HG03432 (cell line): ENCODE measurements at regions not wholly inside any gene's neighbourhood (a gene's known extent, or its start where the extent isn't known, plus 50 kb on each side); places are given as distances from the start of the nearest gene placed in this dataset.

Experiments used
- ATAC-seq: cut with Tn5 transposase; IDR thresholded peaks from one replicate; pipeline ENCODE4 v1.9.1; 2021; ENCODE audit warnings: mild to moderate bottlenecking, moderate library complexity; ENCODE audit not compliant: unreplicated experiment

DNA sequence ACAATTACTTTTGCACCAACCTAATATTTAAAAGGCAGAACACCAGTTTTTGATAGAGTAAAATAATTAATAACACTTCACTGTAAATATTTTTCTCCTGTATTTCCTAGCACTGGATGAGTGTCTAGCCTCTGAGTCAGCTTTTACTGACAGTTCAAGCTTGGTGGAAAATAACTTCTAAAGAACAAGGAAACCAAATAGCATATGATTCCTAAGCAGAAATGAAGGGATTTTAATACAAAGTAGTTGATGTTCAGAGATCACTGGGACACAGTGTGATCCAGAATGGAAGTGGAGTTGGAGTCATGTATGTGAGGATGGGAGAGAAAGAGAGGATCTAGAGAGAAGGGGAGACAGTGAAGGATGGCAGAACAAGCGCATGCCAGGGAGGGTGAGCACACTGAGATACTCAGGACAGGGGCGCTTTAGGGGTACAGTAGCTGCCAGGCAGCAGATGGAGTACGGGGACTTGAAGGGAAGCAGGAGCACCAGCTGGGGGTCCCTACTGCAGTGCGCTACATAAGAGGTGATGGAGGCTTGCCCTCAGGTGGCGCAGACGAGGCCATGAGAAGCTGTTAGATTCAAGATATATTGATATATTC lies 117.9 kb upstream of the KLF6 start:
- ATAC-seq = peak; percentile 30

DNA sequence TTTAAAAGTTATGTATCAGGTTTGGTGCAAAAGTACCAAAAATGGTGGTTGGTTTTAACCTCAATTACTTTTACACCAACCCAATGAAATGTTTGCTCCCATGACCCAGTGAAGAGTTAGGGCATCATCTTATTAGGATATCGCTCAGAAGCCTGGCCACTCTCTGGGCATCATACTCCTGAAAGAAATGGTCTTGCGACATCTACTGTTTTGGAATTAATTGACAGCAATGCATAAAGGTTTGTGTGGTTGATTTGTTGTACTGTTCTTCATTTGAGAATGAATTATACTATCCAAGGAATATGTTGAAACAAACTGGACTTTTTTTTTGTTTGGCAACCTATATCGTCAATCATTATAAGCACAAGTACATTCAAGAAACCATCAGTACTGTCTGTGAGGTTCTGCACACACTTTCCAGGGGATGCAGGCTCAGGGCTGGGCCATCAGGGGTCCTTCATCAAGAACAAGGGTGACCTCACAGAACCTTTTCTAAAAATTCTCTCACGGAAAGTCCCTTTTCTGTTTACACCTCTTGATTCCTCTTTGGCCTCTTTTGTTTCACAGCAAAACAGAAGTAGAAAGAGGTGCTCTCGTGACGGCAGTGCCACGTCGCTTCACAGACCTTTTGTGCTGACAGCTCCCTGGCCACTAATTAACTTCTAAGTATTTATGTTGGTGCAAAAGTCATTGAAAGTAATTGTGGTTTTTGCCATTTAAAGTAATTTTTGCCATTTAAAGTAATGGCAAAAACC lies 117.2 kb upstream of the KLF6 start:
- peak; percentile 96 for ATAC-seq

DNA sequence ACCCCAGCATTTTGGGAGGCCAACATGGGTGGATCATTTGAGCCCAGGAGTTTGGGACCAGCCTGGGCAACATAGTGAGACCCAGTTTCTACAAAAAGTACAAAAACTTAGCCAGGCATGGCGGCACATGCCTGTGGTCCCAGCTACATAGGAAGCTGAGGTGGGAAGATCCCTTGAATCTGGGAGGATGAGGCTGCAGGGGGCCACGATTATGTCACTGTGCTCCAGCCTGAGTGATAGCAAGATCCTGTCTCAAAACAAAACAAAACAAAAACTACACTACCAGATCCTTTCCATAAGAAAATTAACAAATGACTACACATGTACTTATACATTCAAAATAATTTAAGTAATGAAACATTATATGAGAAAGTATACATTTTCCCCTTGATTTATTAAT lies 116.4 kb upstream of the KLF6 start:
- no peak for ATAC-seq

DNA sequence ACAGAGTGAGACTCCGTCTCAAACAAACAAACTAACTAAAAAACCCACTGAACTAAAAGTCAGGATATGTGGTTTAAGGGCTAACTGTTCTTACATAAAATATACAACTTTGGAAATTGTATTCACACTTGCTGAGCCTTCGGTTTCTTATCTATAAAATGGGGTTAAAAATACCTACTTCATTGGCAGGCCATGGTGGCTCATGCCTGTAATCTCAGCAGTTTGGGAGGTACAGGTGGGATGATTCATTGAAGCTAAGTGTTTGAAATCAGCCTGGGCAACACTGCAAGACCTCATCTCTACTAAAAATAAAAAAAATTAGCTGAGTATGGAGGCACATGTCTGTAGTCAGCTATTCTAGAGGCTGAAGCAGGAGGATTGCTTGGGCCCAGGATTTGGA lies 115.4 kb upstream of the KLF6 start:
- no peak for ATAC-seq

DNA sequence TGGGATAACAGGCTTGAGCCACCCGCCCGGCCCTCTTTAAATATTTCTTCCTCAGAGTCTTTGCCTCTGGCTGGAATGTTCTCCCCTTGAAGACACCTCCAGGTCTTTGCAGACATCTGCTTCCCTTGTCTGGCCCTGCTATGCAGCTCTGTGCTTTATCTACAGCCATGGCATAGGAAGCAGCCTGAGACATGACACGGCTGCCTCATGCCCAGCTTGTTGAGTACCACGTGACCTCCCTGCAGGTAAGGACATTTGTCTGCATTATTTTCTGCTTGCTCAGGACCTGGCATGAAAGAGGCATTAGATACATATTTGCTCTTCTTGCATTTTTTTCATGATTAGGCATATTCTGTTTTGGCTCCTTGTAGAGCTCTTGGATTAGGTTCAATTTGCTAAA lies 113.8 kb upstream of the KLF6 start:
- no peak for ATAC-seq

DNA sequence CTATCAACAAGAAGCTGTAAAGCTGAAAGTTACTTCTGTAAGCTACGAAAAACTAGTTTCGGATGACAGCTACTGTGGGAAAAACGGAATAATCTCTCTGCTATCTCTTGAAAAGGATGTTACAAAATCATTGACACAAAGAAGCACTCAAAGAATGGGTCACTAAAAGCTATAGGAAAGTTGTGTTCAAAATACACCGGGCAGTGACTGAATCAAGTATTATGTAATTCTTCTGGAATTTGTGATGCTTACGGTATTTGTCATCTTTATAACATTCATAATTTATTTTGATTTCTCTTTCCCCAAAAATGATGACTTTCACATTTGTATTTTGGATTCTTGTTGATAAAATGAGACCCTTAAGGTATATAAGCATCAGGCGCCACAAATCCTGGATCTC lies 112.1 kb upstream of the KLF6 start:
- no peak for ATAC-seq

DNA sequence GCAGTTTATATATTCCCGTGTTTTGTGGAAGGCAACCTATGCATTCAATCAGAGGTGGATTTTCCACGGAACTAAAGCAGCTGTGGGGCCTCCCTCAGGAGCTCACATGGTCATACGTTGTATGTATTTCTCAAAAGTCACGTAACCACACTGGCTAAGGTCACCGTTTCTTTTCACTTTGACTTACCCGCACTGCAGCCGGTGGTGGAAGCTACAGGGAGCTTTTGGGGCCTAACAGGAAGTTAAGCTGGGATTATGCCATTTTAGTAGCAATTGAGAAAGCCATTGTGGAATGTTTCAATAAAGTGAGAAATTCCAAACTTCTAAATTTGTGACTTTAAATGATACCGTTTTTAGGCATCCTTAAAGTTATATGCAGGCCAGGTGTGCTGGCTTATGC lies 111.2 kb upstream of the KLF6 start:
- ATAC-seq = no peak

DNA sequence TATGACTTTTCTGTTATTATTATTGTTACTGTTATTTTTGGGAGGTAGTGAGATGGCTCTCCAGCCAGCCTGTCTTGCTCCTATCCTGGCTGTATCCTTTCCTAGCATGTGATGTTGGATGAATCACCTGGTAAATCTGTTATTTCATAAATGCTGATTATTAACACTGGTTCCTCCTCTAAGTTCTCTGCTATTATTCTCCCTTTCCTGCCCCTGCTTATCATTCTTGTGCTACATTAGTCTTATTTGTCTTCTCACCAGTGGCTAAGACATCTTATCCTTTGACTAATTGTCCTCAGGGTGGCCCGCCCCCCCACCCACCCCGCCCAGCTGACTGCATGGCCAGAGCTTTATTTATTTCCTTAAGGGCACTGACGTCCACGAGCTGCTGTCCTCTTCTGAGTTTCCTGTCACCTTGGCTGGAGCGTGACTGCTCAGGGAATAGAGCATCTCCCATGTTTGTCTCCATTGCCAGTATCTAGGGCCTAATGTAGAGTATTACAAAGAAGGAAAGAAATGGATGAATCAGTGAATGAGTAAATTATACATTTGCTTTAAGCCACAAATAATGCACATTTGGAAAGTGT lies 110.1 kb upstream of the KLF6 start:
- no peak for ATAC-seq

DNA sequence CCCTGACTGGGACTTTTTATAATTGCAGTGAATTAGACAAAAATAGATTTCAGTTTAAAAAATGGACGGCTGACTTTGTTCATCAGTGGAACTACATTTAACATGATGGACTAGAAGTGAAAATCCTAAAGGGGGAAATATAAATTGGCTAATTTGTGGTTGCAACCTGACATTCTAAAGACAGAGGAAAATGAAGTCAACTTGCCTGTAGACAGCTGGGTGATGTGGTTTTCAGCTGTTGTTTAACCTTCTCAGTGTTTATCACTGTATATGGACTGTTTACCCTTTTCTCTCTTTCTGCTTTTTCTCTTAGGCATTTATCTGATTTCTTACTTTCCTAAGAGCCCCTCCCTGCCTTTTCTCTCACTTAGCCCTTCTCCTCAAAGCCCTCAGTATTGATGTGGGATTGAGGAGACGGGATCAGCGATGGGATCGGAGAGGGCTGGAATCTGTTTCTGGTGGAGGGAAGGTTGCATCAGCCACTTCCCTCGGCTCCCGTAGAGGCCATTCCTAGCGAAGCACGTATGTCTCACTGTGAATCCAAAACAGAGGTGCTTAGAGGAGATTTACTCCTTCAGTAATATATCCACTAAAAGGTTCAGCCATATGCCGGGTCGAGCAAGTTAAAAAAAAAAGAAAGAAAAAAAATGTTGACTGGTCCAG lies 109.0 kb upstream of the KLF6 start:
- ATAC-seq = no peak

DNA sequence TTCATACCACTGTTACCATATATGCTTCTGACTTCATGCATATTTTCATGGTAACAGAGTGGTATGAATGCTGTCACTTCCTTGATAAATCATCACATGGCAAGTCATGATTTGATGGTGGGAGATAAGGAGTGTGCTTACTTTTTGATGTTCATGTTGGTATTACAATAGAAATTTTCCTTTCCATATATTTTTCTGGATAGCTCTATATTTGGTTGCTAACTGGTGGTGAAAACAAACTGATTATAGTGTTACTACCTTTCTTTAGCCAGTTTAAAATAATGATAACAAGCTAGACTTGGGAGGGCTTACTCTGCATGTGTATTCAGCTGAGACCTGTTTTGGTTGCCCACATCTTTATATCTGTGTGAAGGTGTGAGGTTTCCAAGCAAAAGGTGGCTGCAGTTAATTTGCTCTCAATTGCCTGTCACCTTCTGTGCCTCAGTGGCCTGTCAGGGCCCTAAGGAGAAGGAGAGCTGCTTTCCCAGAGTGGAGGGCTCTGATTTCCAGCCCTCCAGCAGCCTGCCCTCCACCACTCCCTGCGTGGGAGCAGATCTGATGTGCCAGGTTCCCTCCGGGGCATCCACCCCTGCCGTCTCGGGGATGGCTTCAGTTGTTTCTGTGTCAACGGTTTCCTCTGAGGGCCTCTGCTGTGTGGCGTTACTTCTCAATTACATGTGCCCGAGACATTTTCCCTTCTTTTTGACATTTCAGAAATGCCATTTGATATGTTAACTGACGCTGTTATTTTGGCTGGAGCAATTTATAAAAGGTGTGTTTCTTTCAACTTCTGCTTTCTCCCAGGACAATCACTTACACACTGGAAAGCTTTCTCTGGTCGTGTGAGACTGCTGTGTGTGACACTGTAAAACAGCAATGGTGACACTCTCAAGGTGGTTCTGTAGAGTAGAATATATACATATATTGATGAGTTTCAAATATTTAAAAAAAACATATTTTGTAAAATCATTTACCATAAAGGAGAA lies 107.7 kb upstream of the KLF6 start:
- no peak for ATAC-seq

DNA sequence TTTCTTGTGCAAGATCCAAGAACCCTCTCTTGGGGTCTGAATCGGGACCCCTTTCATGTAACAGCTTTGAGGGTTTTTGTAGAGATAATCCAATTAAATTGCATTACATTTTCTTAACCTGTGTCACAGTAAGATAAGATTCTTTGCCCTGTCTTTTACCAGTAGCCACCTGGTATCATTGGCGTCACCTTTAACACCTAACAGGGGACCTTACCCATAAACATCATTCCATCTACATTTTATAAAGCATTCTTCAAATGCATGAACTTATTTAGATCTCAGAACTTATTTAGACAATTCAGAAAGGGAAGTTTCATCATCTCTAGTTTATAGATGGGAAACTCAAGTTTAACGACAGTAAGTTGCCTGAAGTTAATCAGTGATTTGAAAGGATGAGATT lies 106.4 kb upstream of the KLF6 start:
- no peak for ATAC-seq

DNA sequence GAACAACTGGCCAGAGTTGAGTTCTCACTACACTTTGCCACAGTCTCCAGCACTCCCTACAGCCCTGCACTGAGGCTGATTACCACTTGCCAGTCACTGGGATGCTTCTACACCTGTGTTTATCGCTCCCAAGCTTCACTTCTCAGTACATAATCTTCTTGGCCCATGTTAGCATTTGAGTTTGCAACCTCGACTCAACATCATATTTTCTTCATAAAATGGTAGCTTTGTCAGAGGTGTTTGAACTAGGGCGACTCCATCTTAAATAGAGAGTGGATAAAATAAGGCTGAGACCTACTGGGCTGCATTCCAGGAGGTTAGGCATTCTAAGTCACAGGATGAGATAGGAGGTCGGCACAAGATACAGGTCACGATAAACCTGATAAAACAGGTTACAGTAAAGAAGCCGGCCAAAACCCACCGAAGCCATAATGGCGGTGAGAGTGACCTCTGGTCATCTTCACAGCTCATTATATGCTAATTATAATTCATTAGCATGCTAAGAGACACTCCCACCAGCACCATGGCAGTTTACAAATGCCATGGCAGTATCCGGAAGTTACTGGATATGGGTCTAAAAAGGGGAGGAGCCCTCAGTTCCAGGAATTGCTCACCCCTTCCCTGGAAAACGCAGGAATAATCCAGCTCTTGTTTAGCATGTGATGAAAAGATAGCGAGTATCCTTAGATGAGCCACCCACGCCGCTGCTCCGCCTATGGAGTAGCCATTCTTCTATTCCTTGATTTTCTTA lies 105.8 kb upstream of the KLF6 start:
- ATAC-seq = no peak

DNA sequence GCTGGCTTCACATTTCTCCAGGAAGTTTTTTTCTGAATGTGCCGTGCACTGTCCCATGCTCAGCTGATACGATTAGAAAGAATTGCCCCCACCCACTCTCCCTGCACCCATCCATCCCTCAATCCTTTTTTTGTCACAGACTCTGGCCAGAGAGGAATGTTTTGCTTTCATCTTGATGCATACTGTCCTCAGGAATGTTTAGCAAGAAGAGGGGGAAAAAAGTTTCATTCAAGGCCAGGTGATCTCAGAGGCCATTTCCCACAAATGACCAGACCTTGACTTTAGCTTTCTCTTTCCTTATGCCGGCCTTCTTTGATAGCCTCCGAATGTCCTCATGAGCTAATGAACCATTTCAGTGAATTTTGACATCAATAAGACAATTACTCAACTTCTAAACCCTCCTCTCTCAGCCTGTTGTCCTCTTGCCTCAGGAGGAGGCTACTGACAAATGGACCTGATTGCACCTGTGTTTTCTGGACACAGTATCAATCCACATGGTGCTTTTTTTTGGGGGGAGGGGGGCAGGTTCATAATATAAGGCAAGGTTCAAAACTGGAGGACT lies 105.0 kb upstream of the KLF6 start:
- ATAC-seq = no peak

DNA sequence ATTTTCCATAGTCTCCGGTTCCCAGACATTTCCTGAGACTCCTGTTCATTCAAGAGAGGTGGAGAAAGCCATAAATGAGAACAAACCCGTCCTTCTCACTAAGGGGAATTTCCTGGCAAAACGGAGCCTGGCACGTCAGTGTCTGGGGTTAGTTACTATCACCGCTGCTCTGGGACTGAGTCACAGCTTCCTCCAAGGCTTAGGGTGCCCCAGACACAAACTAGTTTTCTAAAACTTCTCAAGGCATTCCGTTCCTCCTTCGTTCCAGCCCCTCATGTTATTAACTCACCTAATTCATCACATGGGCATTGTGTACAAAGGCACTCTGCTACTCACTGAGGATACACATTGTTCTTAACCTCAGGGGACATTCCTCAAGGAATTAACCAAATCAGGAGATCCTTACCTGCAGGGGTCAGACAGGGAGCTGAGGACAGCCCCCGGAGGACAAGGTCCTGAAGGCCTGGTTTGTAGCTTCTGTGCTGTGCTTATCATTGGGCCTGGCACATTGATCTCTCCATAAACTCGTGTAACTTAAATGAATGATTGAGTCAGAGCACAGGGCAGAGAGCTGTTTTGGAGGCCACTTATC lies 103.0 kb upstream of the KLF6 start:
- peak; percentile 79 for ATAC-seq

DNA sequence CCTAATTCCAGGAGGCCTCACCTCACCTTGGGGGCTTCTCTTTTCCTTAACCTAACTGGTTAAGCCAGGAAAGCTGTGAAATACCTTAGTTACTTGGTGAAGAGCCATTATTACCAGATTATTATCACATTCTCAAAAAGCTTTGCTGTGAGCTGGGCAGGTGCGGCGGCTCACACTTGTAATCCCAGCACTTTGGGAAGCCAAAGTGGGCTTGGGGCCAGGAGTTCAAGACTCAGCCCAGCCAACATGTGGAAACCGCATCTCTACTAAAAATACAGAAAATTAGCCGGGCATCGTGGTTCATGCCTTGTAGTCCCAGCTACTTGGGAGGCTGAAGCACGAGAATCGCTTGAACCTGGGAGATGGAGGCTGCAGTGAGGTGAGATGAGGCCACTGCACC lies 102.4 kb upstream of the KLF6 start:
- ATAC-seq = no peak

DNA sequence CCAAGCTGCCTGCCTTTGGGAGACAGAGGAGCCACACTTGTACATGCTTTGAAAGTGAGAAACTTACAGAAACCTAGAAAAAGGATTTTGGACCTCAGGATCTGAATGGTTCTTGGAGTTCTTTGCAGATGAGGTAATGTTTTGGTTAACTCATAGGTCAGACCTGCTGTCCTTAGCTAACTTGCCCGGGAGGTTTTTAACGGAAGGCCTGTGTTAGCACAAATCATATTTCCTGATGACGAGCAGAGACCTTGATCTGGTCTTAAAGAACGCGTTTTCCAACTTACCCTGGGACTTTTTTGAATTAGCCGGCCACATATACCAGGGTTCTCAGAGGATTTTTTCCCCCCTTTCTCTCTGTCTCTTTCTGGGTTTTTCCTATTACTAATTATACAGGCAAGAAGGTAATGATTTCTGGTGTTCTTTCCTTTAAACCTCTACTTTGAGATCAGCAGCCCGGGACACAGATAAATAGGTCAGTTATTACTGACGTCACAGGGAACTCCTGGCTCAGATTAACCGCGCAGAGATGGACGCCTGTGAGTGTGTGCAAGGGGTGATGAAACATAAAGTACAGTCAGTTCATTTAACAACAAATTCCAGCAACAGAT lies 101.7 kb upstream of the KLF6 start:
- no peak for ATAC-seq

DNA sequence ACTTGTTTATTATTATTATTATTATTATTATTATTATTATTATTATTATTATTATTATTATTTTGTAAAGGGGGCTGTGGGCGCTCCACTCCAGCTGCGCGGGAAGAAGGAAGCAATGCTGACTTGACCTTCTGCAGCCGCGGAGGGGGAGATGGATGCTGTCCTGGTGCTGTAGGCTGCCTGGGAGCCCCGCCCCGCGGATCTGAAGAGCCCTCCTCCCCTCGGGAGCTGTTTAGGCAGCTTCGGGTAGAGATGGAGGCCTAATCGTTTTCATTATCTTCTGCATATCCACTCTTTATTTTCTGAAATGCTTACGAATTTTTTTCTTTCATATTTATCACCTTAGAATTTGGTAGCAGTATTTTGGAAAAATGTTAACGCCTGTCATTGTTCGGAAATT lies 101.2 kb upstream of the KLF6 start:
- no peak for ATAC-seq

DNA sequence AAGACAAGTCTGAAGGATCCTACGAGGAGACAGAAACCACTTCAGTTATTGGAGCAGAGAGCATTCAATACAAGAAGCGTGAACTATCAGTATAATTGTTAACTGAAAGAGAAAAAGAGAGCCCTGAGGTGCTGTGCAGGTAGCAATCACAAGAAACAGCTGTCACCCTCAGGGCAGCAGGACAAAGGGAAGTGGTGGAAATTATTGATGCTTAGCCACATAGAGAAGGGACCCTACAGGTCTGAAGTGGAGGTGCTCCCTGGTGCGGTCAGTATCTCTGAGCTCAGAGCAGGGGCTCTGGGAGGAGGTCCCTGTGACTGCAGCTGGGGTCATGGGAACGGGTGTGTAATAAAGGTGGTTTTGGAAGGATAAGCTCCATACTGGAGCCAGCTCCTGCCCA lies 97.8 kb upstream of the KLF6 start:
- no peak for ATAC-seq

DNA sequence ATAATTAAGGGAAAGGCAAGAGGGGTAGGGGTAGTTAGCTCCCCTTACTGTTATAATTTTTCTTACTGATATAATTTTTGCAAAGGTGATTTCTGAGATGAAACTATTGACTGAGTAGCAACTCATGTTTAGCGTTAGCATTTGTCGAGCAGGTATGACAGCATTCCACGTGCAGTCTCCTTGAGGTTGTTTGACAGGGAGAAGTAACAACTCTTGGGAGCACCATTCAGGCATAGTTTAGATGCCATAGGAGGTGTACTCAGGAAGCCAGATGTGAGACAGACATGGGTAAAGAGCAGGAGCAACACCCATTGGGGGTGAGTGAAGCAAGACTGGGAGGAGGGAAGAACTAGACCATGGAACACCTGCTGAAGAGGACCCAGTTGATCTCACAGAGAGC lies 96.6 kb upstream of the KLF6 start:
- ATAC-seq = no peak
